ENCODE measurements at regions not wholly inside any gene's neighbourhood (a gene's known extent, or its start where the extent isn't known, plus 50 kb on each side); places are given as distances from the start of the nearest gene placed in this dataset.

GRCh38 chr3:18900994-18901393 is 247.3 kb upstream of the KCNH8 start:
- TF ChIP-seq POLR2A (IDR thresholded peaks at IDR 0.05; ENCODE audit: low read length), result no peak
- TF ChIP-seq GATA1 (IDR thresholded peaks at IDR 0.05; ENCODE audit: low read depth, low read length), result no peak

Measured in erythroblast (primary cell).